NCI-H82 treated with DMSO at 0.1 percent for 48 hours (cell line): ENCODE measurements at regions not wholly inside any gene's neighbourhood (a gene's known extent, or its start where the extent isn't known, plus 50 kb on each side); places are given as distances from the start of the nearest gene placed in this dataset.

ENCODE experiments used
- DNase-seq: peaks from one replicate; lab custom pipeline; 2025; ENCODE audit not compliant: unreplicated experiment; lab: John Stamatoyannopoulos, UW

DNA sequence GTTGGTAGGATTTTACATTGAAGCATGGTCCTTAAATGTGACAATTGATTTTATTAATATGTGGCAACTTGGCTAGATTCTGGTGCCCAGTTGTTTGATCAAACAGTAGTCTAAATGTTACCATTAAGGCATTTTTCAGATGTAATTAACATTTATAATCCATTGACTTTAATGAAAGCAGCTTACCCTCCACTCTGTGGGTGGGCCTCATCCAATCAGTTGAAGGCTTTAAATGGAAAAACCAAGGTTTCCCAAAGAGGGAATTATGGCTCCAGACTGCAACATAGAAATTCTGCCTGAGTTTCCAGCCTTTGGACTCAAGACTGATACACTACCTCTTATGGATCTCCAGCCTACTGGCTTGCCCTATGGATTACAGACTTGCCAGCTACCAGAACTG lies 1153.2 kb downstream of the BCL11B start:
- DNase-seq: no peak

DNA sequence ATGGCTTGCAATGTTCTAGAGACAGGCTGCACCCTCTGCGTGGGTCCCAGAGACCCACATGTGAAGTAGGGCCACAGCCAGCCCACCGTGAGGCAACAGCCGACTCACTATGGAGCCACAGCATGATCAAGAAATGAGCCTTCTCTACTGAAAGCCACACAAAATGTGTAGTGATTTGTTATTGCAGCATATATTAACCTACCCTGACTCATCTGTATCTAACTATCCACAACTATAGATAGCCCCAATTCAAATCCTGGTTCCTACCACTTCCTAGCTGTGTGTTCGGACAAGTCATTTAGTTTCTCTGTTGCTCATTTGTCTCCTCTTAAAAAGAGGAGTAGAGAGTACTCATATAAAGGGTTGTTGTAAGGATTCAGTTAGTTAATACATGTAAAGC lies 1152.3 kb downstream of the BCL11B start:
- DNase-seq: no peak

- DNase-seq: no peak
Observed at GRCh38 chr14:98120831-98121464, 1151.0 kb downstream of the BCL11B start.

DNA sequence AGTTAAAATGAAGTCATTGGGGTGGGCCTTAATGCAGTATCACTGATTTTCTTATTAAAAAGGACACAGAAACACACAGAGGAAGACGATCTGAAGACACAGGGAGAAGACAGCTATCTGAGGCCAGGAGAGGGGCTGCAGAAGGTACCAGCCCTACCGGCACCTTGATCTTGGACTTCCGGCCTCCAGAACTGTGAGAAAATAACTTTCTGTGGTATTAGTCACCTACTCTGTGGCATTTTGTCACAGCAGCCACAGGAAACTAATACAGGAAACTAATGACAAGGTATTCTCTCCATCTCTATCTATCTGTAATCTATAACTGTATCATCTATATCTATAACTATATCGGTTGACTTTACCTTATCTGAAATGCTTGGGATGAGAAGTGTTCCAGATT lies 1149.5 kb downstream of the BCL11B start:
- DNase-seq: no peak

- no peak for DNase-seq
Observed at GRCh38 chr14:98130691-98131090, 1141.3 kb downstream of the BCL11B start.

- DNase-seq: no peak
Observed at GRCh38 chr14:98131406-98131805, 1140.6 kb downstream of the BCL11B start.

- no peak for DNase-seq
Observed at GRCh38 chr14:98133806-98134205, 1138.2 kb downstream of the BCL11B start.

DNA sequence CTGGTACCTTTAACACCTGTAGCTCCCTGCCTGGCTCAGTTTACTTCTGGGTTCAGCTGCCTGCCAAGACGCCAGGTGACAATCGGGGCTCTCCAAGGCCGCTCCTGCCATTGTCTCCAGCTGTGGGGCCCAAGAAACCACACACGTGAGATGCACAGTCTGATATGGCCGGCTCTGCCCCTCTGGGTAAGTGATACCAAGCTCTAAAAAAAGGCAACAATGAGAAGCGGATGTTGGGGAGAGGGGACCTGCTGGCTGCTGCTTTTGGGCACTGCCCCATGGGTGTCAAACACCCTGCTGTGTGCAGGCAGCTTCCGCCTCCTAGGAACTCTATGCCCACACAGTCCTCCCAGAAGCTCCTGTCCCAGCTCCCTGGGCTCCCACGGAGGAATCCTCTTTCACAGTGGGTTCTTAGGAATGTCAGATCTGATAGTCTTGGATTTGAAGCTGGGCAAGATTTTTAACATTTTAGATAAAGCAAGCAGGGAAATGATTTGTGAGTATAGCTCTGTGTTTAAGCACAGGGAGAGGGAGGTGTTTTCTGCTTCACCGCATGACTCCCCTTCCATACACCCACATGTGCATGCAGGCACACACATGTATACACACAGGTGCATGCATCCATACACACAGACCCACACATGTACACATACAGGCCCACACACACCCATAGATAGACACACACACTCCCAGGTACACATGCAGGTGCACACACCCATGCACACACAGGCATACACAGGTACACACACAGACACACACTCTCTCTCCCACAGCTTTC lies 1135.8 kb downstream of the BCL11B start:
- DNase-seq: no peak

- DNase-seq: no peak
Observed at GRCh38 chr14:98137131-98138025, 1134.6 kb downstream of the BCL11B start.

- no peak for DNase-seq
Observed at GRCh38 chr14:98138666-98139065, 1133.3 kb downstream of the BCL11B start.

- no peak for DNase-seq
Observed at GRCh38 chr14:98140862-98141530, 1131.0 kb downstream of the BCL11B start.

- no peak for DNase-seq
Observed at GRCh38 chr14:98143566-98143965, 1128.4 kb downstream of the BCL11B start.

GRCh38 chr14:98144964-98145363 lies 1127.0 kb downstream of the BCL11B start:
- no peak for DNase-seq

DNA sequence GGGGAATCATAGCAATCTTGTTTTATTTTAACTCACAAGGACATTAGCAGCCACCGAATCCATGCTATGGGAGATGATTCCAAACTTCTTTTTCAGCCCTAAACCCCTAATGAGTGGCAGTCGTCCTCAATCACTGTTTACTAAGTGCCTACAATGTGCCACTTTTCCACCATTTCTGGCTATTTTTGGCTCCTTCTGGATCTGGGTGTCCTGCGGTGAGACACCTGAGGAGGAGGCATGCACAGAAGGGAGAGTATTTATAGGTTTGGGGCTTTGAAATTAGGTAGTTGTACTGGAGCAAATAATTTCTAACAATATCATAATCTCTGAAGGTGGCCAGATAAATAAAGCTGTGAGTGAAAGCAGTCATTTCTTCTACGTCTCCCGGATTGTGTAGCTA lies 1125.6 kb downstream of the BCL11B start:
- no peak for DNase-seq

- DNase-seq: no peak
Observed at GRCh38 chr14:98154254-98154653, 1117.7 kb downstream of the BCL11B start.

DNA sequence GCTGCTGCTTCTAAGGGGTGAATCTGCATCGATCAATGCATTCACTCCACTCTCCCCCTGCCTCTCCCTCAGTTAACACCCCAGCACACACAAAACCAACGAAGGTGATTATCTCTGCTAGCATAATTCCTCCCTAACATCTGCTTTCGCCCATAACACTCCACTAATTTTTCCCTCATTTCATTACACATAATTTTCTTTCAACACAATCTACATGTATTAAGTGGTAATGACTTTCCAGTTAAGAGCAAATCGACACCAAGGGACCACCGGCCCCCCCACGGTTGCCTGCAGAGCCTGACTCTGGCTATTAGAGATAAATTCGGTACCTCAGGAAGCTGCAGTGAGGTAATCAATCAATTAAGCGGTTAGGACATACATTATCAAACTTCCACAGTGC lies 1115.6 kb downstream of the BCL11B start:
- no peak for DNase-seq

- DNase-seq: no peak
Observed at GRCh38 chr14:98160901-98161300, 1111.1 kb downstream of the BCL11B start.

GRCh38 chr14:98161356-98161755 lies 1110.6 kb downstream of the BCL11B start:
- no peak for DNase-seq

DNA sequence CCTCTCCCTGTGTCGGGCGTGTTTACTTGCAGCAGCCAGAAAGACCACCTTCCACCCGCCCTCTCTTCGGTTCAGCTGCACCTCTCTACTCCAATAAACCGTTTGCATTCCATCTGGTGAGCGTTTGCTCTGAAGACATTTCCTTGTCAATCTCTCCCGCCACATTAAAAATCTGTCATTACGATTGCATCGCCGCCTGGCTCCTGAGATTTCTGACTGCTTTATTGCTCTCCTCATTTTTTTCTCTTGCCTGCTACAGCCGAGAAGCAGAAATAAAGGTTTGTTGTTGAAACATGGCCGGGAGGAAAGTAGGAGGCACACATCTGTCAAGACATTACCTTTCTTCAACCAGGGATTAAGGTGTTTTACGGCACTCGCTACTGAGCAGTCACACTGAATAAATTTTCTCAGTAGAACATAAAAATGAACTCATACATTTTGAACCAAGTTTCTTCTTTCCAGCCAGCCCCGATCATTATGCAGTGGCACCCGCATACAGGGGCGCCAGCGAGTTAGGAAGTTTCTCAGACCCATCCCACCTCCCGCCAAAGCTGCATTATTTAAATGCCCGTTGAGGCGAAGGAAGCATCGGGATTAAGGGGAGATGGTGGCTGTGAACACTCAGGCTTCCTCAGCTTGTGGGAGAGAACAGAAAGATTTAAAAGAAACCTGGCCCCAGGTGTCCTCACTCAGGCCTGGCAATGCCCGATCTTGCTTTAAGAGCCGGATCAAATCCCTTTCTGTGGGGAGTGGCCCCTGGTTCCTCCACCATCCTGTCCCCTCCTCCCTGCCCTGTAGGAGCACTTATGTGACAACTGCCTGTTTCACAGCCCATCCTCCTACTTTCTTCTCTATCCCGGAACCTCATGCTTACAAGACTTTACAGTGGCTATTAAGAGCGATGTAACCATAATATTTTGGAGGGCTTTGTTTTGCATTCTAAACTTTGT lies 1108.9 kb downstream of the BCL11B start:
- no peak for DNase-seq

- no peak for DNase-seq
Observed at GRCh38 chr14:98163873-98164272, 1108.1 kb downstream of the BCL11B start.
